Memory B cell (primary cell): ENCODE measurements at regions not wholly inside any gene's neighbourhood (a gene's known extent, or its start where the extent isn't known, plus 50 kb on each side); places are given as distances from the start of the nearest gene placed in this dataset.
A peak's percentile ranks its signal among the peaks of the same experiment; 100 is the strongest.

ENCODE experiments used
- ATAC-seq: fragments of 150-1000 bp; cut with Tn5 transposase; 2 replicates; pipeline ENCODE4 v1.10.0; 2021; ENCODE audit warnings: low read depth, mild to moderate bottlenecking, moderate library complexity
- DNase-seq, 2 donors: peaks; one replicate each; pipeline ENCODE4 v3.0.0; 2022; ENCODE audit warnings: low spot score in 2 of 2
- H3K27ac Mint-ChIP-seq: one replicate; pipeline ENCODE4 v1.8.0; 2022; ENCODE audit warnings: mild to moderate bottlenecking, moderate library complexity, mixed read lengths
- H3K27me3 Mint-ChIP-seq: one replicate; pipeline ENCODE4 v1.8.0; 2022; ENCODE audit warnings: mixed read lengths
- H3K36me3 Mint-ChIP-seq: one replicate; pipeline ENCODE4 v1.8.0; 2022; ENCODE audit warnings: mild to moderate bottlenecking, mixed read lengths
- H3K4me1 Mint-ChIP-seq: one replicate; pipeline ENCODE4 v1.8.0; 2022; ENCODE audit warnings: mixed read lengths
- H3K4me3 Mint-ChIP-seq: one replicate; pipeline ENCODE4 v1.8.0; 2022; ENCODE audit warnings: mild to moderate bottlenecking, moderate library complexity, mixed read lengths
- H3K9me3 Mint-ChIP-seq: one replicate; pipeline ENCODE4 v1.8.0; 2022; ENCODE audit warnings: mixed read lengths

DNA sequence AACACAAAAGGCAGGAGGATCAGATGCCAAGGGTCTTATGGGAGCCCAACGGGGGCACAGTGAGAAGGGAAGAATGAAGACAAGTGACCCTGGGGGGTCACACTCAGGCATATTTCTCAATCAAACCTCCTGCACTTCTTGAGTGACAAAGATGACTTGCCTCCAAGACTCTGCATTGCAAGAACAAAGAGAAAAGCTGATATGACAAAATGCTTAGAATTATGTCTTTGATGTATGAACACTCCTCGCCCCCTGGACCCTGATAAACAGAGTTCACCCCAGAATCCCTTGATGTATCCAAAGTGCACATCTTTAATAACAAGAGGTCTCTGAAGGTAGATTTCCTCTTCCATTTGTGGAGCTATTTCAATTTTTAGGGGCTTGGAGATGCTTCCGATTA, 146.5 kb downstream of the C5orf15 start:
- Mint-ChIP-seq H3K27ac (no peak overlapping the region), H3K27me3 (peaks cover 19% of the 10 kb centered on the region), H3K9me3 (no peaks in the 10 kb centered on the region), H3K36me3 (no peaks in the 10 kb centered on the region), H3K4me3 (no peak overlapping the region), H3K4me1 (peaks cover 36% of the 10 kb centered on the region)
- ATAC-seq (no peak), DNase-seq (no peak)

DNA sequence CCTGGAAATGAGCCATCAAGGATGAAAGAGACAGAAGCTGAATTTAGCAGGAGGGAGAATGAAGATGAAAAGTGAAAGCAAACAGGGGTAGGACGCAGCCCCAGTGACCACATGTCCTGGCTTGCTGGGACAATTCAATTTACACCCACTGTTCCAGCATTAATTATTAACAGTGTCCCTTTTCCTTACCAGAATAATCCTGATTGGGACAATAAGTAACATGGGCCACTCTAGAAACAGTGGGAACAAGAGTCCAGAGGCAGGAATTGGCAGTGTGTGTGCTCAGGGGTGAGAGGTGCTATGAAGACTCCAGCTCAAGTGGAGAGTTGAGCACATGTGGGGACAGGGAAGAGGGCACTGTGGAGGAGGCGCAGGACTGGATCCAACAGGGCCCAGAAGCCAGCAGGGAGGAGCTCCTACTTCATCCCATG, 147.1 kb downstream of the C5orf15 start:
- ATAC-seq (no peak), DNase-seq (no peak)
- Mint-ChIP-seq H3K27me3 (peaks cover 19% of the 10 kb centered on the region), H3K4me1 (peaks cover 33% of the 10 kb centered on the region), H3K36me3 (no peaks in the 10 kb centered on the region), H3K9me3 (no peaks in the 10 kb centered on the region), H3K27ac (peak overlapping the region; percentile 21), H3K4me3 (no peak overlapping the region)

DNA sequence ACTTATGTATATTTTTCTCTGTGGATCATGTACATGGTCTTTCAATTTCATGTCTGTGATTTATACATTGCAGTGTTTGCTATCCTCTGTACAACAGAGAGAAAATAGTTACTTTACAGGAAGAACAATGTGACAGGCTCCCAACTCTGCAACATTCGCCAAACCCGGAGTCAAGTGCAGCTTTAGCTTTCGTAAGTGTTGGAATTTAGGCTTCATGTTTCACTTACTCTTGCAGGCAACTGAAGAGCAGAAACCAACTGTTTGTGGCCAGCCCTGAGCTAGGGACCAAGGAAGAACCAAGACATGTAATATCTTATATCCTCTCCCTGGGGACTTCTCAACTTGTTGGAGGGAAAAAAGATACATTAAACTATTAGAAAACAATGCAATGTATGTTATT, 147.9 kb downstream of the C5orf15 start:
- Mint-ChIP-seq H3K36me3 (no peaks in the 10 kb centered on the region), H3K4me3 (no peak overlapping the region), H3K9me3 (no peaks in the 10 kb centered on the region), H3K27ac (peak overlapping the region; percentile 21), H3K27me3 (peaks cover 19% of the 10 kb centered on the region), H3K4me1 (peaks cover 25% of the 10 kb centered on the region)
- ATAC-seq (no peak), DNase-seq (no peak)

DNA sequence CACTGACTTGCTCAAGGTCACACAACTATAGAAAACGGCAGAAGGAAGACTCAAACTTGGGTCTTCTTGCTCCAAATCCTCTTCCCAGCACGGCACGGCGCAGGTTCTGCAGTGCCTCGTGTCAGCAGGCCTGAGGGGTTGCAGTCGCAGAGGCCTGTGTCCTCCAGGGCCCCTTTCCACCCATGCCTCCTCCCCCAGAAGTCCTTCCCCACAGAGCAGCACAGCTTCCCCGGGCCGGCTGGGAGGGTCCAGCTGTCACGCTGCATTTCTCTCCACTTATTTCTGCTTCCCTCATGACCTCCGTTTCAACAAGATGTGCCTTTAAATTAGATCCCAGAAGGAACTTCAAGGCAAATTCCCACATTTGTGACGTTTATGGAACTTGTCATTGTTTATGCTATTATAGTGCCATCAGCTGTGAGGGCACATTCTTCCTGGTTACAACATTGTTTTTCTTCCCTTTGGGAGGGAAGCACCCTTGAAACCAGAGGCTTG, 148.4 kb downstream of the C5orf15 start:
- ATAC-seq: no peak

DNA sequence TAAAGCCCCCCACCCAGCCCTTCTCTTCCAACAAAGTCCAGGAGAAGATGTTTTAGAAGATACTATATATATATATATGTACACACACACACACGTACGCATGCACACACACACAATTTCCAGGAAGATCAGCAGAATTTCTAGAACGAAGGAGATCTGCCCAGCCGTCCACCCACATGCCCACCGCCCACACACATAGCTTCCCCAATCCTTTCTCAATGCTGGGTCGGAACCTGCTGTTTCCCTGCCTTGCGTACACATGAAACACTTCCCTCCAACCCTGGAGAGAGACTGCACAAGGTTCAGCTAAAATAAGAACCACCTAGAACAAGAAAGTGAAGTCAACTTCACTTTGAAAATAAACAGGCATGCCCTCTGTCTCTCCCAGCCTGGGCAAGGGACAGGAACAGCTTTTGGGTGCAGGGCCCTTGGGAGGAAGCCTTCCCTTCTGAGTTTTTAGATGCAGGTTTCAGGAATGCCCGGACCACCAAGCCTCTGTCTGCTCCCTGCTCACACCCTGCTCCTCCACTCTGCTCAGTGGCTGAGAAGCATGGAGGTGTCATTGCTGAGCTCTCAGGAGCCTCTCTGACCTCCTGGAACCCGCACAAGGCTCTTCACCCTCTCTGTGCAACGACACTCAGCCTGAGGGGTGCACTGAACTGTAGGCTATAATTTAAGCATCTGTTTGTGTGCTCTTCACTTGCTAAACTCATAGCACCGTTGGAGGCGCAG, 149.4 kb downstream of the C5orf15 start:
- ATAC-seq (no peak), DNase-seq (no peak)
- Mint-ChIP-seq H3K36me3 (no peaks in the 10 kb centered on the region), H3K9me3 (no peaks in the 10 kb centered on the region), H3K4me3 (no peak overlapping the region), H3K27me3 (peaks cover 25% of the 10 kb centered on the region), H3K27ac (no peak overlapping the region), H3K4me1 (peaks cover 11% of the 10 kb centered on the region)

More for the DNA sequence above, 148.4 kb downstream of the C5orf15 start:
- no peak overlapping the region for H3K4me3 Mint-ChIP-seq
- peaks cover 19% of the 10 kb centered on the region for H3K27me3 Mint-ChIP-seq
- no peaks in the 10 kb centered on the region for H3K9me3 Mint-ChIP-seq
- no peak for DNase-seq
- peaks cover 20% of the 10 kb centered on the region for H3K4me1 Mint-ChIP-seq
- no peaks in the 10 kb centered on the region for H3K36me3 Mint-ChIP-seq
- no peak overlapping the region for H3K27ac Mint-ChIP-seq

DNA sequence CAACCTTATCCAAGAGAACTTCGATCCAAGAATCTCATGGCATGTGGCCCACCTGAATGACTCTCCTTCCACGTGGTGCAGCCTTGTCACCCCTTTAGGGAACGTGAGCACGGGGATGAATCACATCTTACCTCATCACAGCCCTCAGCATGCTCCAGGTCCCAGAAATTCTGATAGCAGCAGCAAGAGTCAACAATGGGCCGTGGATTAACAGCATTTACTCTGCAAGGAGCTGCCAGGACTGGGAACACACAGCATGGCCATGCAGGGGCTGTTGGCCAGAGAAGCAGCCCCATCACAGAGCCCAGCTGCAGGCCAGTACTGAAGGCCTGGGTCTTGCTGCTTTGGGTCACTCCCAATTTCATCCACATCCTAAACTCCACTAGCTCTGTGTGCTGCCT, 150.4 kb downstream of the C5orf15 start:
- no peak overlapping the region for H3K27ac Mint-ChIP-seq
- ATAC-seq (no peak), DNase-seq (no peak)
- peaks cover 11% of the 10 kb centered on the region for H3K4me1 Mint-ChIP-seq
- no peaks in the 10 kb centered on the region for H3K36me3 Mint-ChIP-seq
- H3K27me3 Mint-ChIP-seq: peaks cover 27% of the 10 kb centered on the region
- H3K9me3 Mint-ChIP-seq: no peaks in the 10 kb centered on the region
- no peak overlapping the region for H3K4me3 Mint-ChIP-seq

DNA sequence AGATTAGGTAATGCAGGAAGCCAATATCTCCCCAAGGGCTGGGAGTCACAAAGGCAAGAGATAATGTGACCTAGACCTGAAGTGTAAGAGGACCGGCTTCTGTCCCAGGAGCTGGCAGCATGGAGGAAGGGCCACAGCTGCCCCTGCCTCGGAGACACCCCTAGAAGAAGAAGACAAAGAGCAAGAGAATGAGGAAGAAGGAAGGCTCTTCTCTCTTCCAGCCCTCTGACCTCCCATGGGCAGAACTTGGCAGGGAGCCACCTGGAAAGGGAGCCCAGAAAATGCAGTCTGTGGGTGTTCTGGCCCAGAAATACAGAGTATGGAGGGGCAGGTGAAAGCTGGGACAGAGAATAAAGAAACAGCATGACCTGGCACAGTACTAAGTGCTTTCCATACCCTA, 151.0 kb downstream of the C5orf15 start:
- Mint-ChIP-seq H3K9me3 (no peaks in the 10 kb centered on the region), H3K36me3 (no peaks in the 10 kb centered on the region), H3K27me3 (peaks cover 27% of the 10 kb centered on the region), H3K4me1 (peaks cover 11% of the 10 kb centered on the region), H3K27ac (no peak overlapping the region), H3K4me3 (no peak overlapping the region)
- no peak for DNase-seq
- ATAC-seq: no peak

DNA sequence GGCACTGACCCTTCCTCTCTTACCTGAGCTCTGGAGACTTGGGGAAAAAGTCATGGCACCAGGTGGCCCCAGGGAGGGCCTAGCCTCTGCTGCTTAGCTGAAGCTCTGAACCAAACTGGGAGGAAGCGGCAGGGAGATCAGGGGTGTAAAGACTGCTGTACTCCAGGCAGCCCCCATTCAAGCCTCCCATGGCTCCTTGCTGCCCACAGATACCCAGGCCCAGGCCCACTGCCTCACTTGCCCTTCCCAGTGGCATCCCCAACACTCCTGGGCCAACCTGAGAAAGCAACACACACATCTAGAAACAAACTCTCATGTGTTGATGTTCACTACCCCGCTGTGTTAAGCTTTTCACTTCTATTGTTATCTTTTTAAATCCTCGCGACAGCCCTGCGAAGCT, 151.6 kb downstream of the C5orf15 start:
- ATAC-seq (no peak), DNase-seq (no peak)
- Mint-ChIP-seq H3K27ac (no peak overlapping the region), H3K36me3 (no peaks in the 10 kb centered on the region), H3K4me3 (no peak overlapping the region), H3K9me3 (no peaks in the 10 kb centered on the region), H3K27me3 (peaks cover 32% of the 10 kb centered on the region), H3K4me1 (peaks cover 11% of the 10 kb centered on the region)

DNA sequence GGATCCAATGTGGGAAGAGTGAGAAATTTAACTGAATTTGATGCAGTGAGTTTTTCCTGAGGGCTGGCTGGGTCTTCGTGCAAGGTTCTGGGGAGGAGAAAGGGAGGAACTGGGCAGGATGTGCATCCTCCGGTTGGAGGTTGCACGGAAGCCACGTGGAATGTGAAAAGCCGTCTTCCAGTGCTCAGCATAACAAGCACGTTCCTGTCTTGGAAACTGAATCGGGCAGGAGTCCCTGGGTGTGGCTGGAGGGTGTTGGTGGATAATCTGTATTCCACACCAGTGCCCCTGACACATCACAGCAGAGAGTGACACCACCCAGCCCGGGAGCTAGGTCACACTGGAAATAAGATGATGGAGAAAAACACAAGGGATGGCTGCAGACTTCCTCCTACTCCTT, 154.3 kb downstream of the C5orf15 start:
- no peak overlapping the region for H3K4me3 Mint-ChIP-seq
- H3K4me1 Mint-ChIP-seq: peaks cover 2% of the 10 kb centered on the region
- peaks cover 25% of the 10 kb centered on the region for H3K27me3 Mint-ChIP-seq
- ATAC-seq (no peak), DNase-seq (no peak)
- no peaks in the 10 kb centered on the region for H3K36me3 Mint-ChIP-seq
- H3K9me3 Mint-ChIP-seq: no peaks in the 10 kb centered on the region
- no peak overlapping the region for H3K27ac Mint-ChIP-seq

DNA sequence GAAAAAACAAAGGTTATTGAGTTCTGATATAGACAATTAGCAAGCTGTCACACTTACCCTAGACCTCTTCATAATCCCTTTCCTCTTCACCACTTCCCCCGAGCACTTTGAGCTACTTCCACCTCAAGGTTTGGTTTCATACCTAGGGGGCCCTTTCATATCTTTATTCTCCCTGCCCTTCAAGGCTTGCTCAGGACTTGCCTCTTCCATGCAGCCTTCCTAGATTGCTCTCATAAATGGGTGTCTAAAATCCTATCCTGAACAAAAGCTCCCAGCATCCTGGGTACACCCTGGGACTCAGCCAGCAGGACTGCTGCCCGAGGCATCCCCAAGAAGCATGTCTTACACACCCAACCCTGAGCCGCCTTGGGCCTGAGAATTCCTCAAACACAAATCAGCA, 157.3 kb downstream of the C5orf15 start:
- Mint-ChIP-seq H3K9me3 (no peaks in the 10 kb centered on the region), H3K27ac (no peak overlapping the region), H3K36me3 (no peaks in the 10 kb centered on the region), H3K27me3 (peaks cover 13% of the 10 kb centered on the region), H3K4me1 (no peaks in the 10 kb centered on the region), H3K4me3 (no peak overlapping the region)
- DNase-seq (no peak), ATAC-seq (no peak)

DNA sequence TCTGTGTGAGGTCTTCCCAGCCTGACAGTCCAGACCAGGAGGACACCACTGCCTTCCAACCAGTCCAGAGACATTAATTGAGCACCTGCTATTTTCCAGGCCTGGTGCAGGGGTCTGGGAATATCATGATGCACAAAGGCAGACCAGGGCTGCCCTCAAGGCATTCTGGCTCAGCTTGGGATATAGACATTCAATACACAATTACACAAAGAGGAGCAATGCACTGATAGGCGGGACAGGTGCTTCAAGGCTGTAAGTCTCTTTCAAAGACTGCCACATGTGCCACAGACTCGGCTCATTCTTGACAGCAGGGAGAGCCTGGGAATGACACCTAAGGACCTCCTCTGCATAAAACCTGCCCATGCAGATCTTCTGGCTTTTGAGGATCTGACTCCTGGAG, 158.6 kb downstream of the C5orf15 start:
- DNase-seq: no peak
- Mint-ChIP-seq H3K9me3 (no peaks in the 10 kb centered on the region), H3K27me3 (peaks cover 13% of the 10 kb centered on the region), H3K36me3 (no peaks in the 10 kb centered on the region), H3K4me1 (no peaks in the 10 kb centered on the region), H3K27ac (no peak overlapping the region), H3K4me3 (no peak overlapping the region)
- no peak for ATAC-seq

DNA sequence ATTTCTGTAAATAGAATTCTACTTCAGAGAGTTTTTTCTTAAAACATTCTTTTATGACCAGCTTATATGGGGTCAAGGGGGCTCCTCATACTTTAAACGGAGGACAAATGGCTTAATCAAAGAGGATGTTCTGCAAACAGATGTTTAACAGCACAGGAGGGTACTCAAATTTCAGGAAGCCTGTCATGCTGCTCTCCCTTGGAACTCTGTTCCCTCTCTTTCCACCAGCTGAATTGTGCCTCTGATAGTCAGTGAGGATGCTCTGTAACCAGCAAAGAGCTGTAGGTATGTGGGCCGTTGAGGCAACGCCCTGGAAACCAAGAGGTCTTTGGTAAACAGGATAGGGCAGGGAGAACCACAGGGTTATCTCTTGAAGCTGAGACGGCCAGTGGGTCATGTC, 161.1 kb downstream of the C5orf15 start:
- no peak for DNase-seq

DNA sequence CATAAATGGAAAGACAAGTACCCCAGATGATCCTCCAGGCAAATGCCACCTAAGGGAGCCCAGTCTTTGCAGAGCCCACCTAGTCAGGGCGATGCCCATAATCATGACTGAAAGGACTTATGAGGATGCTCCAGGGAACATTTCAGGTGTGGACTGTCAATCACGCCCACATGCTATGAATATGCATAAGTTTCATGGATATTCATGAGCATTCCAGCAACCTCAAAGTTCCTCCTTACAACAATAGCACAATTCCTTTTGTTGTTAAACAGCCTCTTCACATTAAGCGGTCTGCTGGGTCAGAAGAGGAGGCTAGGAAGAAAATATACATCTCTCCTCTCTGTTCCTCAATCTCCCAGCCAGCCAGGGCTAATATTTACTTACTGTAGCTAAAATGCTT, 161.6 kb downstream of the C5orf15 start:
- Mint-ChIP-seq H3K9me3 (no peaks in the 10 kb centered on the region), H3K4me1 (no peaks in the 10 kb centered on the region), H3K36me3 (peaks cover under 1% of the 10 kb centered on the region), H3K27me3 (peaks cover 12% of the 10 kb centered on the region), H3K27ac (no peak overlapping the region), H3K4me3 (no peak overlapping the region)
- DNase-seq (no peak), ATAC-seq (no peak)

More for the DNA sequence above, 161.1 kb downstream of the C5orf15 start:
- no peaks in the 10 kb centered on the region for H3K9me3 Mint-ChIP-seq
- H3K4me3 Mint-ChIP-seq: no peak overlapping the region
- no peak overlapping the region for H3K27ac Mint-ChIP-seq
- ATAC-seq: no peak
- H3K4me1 Mint-ChIP-seq: no peaks in the 10 kb centered on the region
- no peaks in the 10 kb centered on the region for H3K36me3 Mint-ChIP-seq
- H3K27me3 Mint-ChIP-seq: peaks cover 13% of the 10 kb centered on the region

DNA sequence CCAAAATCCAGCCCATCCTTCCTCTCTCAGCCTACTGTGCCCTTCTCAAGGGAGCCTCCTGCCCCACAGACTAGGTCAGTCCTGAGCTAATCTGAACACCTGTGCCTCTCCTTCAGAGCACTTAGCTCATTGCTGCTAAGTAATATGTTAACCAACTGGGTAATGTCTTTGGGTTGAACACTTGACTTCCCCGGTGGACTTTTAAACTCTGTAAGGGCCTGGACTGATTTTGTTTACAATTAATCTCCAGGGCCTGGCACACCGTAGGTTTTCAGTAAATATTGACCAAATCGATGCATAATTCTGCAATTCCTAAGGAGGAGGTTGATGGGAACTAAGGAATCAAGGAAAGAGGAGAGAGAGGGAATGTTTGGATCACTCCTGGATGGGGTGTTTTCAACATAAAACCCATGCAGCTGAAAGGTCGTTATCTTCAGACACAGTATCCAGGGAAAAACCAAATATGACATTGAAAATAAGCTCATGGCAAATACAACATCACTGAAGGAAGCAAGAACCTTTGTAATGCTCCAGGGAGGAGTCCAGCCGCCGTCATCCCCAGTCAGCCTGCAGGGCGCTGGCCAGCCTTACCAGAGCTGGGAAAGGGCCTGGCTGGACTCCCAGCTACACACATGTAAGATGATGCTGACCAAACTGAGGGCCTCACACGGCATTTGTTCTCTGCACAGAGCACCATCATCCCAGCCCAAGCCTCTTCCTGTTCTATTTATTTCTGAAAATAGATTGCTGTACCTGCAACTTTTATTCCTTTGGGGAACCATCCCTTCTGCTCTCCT, 166.3 kb downstream of the C5orf15 start:
- ATAC-seq: no peak
- no peak overlapping the region for H3K27ac Mint-ChIP-seq

More for the DNA sequence above, 166.3 kb downstream of the C5orf15 start:
- no peak for DNase-seq
- Mint-ChIP-seq H3K9me3 (no peaks in the 10 kb centered on the region), H3K27me3 (peaks cover 20% of the 10 kb centered on the region), H3K4me1 (no peaks in the 10 kb centered on the region), H3K4me3 (no peak overlapping the region), H3K36me3 (peaks cover 2% of the 10 kb centered on the region)
